Right lobe of liver (tissue), 4 donors: ENCODE measurements at regions not wholly inside any gene's neighbourhood (a gene's known extent, or its start where the extent isn't known, plus 50 kb on each side); places are given as distances from the start of the nearest gene placed in this dataset.

Experiments
- CTCF ChIP-seq, 4 donors: fragments of 200-600 bp in 3 of 4; fragments of 450-650 bp in 1 of 4; IDR thresholded peaks; one replicate each; pipeline versions ENCODE4 v1.5.1 to v1.8.0; 2016 to 2022; ENCODE audit warnings: antibody characterized with exemption in 4 of 4, mild to moderate bottlenecking in 2 of 4
- POLR2A ChIP-seq: fragments of 450-650 bp; IDR thresholded peaks from one replicate; pipeline ENCODE4 v1.6.1; 2017; ENCODE audit warnings: antibody characterized with exemption, mild to moderate bottlenecking
- donor health status: DM: no; HTN: no; CAD: no.
- donor health status: DM: no; HTN: no; CAD: no.
- donor health status: DM: no; HTN: yes; CAD: no.

GRCh38 chr7:149669121-149669818 is 104.1 kb downstream of the ZNF467 start:
- TF ChIP-seq POLR2A, result no peak
- peak; percentile 37 to 48 (median 41) for TF ChIP-seq CTCF (IDR thresholded peaks at IDR 0.05)
